ENCODE measurements at regions not wholly inside any gene's neighbourhood (a gene's known extent, or its start where the extent isn't known, plus 50 kb on each side); places are given as distances from the start of the nearest gene placed in this dataset.

GRCh38 chr3:94614192-94614591 lies 551.3 kb downstream of the NSUN3 start:
- no peak for TF ChIP-seq POLR2A (IDR thresholded peaks at IDR 0.05)
- TF ChIP-seq, protein P1, sequence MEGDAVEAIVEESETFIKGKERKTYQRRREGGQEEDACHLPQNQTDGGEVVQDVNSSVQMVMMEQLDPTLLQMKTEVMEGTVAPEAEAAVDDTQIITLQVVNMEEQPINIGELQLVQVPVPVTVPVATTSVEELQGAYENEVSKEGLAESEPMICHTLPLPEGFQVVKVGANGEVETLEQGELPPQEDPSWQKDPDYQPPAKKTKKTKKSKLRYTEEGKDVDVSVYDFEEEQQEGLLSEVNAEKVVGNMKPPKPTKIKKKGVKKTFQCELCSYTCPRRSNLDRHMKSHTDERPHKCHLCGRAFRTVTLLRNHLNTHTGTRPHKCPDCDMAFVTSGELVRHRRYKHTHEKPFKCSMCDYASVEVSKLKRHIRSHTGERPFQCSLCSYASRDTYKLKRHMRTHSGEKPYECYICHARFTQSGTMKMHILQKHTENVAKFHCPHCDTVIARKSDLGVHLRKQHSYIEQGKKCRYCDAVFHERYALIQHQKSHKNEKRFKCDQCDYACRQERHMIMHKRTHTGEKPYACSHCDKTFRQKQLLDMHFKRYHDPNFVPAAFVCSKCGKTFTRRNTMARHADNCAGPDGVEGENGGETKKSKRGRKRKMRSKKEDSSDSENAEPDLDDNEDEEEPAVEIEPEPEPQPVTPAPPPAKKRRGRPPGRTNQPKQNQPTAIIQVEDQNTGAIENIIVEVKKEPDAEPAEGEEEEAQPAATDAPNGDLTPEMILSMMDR (IDR thresholded peaks at IDR 0.05) = no peak

Data from stomach (tissue), 4 donors.